Jurkat, Clone E6-1 (cell line): ENCODE measurements at regions not wholly inside any gene's neighbourhood (a gene's known extent, or its start where the extent isn't known, plus 50 kb on each side); places are given as distances from the start of the nearest gene placed in this dataset.

ENCODE experiments used
- DNase-seq: peaks from one replicate; pipeline ENCODE4 v3.0.0-alpha.2; 2011; ENCODE audit warnings: low read depth, low spot score
- H3K4me3 ChIP-seq: 2 replicates; pipeline ENCODE4 v1.5.1; 2011; ENCODE audit warnings: mild to moderate bottlenecking, low read length, control low read depth, moderate library complexity

GRCh38 chr5:89441965-89442364, 559.0 kb upstream of the MEF2C start:
- DNase-seq: no peak
- no peak overlapping the region for H3K4me3 ChIP-seq

- DNase-seq: no peak
- H3K4me3 ChIP-seq: no peak overlapping the region
These were observed 557.7 kb upstream of the MEF2C start for GRCh38 chr5:89440670-89441069.

- DNase-seq: no peak
- no peak overlapping the region for H3K4me3 ChIP-seq
These were observed 554.8 kb upstream of the MEF2C start for GRCh38 chr5:89437450-89438435.

- H3K4me3 ChIP-seq: no peak overlapping the region
- no peak for DNase-seq
These were observed 553.5 kb upstream of the MEF2C start for GRCh38 chr5:89436464-89436863.

- no peak for DNase-seq
- H3K4me3 ChIP-seq: no peak overlapping the region
These were observed 552.4 kb upstream of the MEF2C start for GRCh38 chr5:89435347-89435746.

GRCh38 chr5:89428624-89429023, 545.6 kb upstream of the MEF2C start:
- no peak for DNase-seq
- no peak overlapping the region for H3K4me3 ChIP-seq

- H3K4me3 ChIP-seq: no peak overlapping the region
- peak; percentile 28 for DNase-seq
These were observed 542.1 kb upstream of the MEF2C start for GRCh38 chr5:89425062-89425461.

GRCh38 chr5:89421035-89421434, 538.1 kb upstream of the MEF2C start:
- no peak for DNase-seq
- no peak overlapping the region for H3K4me3 ChIP-seq

GRCh38 chr5:89418407-89419085, 535.6 kb upstream of the MEF2C start:
- no peak for DNase-seq
- H3K4me3 ChIP-seq: no peak overlapping the region

GRCh38 chr5:89417990-89418389, 535.0 kb upstream of the MEF2C start:
- H3K4me3 ChIP-seq: no peak overlapping the region
- DNase-seq: no peak

- H3K4me3 ChIP-seq: no peak overlapping the region
- no peak for DNase-seq
These were observed 534.5 kb upstream of the MEF2C start for GRCh38 chr5:89417515-89417914.

GRCh38 chr5:89411891-89412290, 528.9 kb upstream of the MEF2C start:
- no peak overlapping the region for H3K4me3 ChIP-seq
- no peak for DNase-seq

GRCh38 chr5:89407054-89407453, 524.1 kb upstream of the MEF2C start:
- no peak overlapping the region for H3K4me3 ChIP-seq

GRCh38 chr5:89401659-89402058, 518.7 kb upstream of the MEF2C start:
- no peak for DNase-seq
- no peak overlapping the region for H3K4me3 ChIP-seq

More at GRCh38 chr5:89407054-89407453, 524.1 kb upstream of the MEF2C start:
- no peak for DNase-seq

GRCh38 chr5:89401012-89401411, 518.0 kb upstream of the MEF2C start:
- no peak for DNase-seq
- no peak overlapping the region for H3K4me3 ChIP-seq

GRCh38 chr5:89399548-89399947, 516.6 kb upstream of the MEF2C start:
- DNase-seq: no peak
- H3K4me3 ChIP-seq: no peak overlapping the region

- no peak for DNase-seq
- H3K4me3 ChIP-seq: no peak overlapping the region
These were observed 514.1 kb upstream of the MEF2C start for GRCh38 chr5:89397096-89397495.

- DNase-seq: peak; percentile 5
- H3K4me3 ChIP-seq: no peak overlapping the region
These were observed 513.4 kb upstream of the MEF2C start for GRCh38 chr5:89396278-89396954.

GRCh38 chr5:89395111-89395510, 512.1 kb upstream of the MEF2C start:
- DNase-seq: no peak
- H3K4me3 ChIP-seq: no peak overlapping the region

GRCh38 chr5:89388872-89389271, 505.9 kb upstream of the MEF2C start:
- H3K4me3 ChIP-seq: no peak overlapping the region
- DNase-seq: no peak
